Astrocyte (in vitro differentiated cells and primary cell): ENCODE measurements at regions not wholly inside any gene's neighbourhood (a gene's known extent, or its start where the extent isn't known, plus 50 kb on each side); places are given as distances from the start of the nearest gene placed in this dataset.

Experiments used
- DNase-seq: peaks from one replicate; pipeline ENCODE4 v3.0.0-alpha.2; 2010; ENCODE audit warnings: low read depth
- FAIRE-seq: peaks from 2 replicates; lab custom pipeline; 2011; peaks lifted over from hg19 to GRCh38; lab: Jason Lieb, UNC
- H2AFZ ChIP-seq: 2 replicates; pipeline ENCODE4 v1.6.0; 2012; ENCODE audit warnings: low read depth, low read length, inconsistent platforms
- H3K27ac ChIP-seq: 2 replicates; pipeline ENCODE4 v1.5.1; 2011; ENCODE audit warnings: low read depth, low read length, inconsistent platforms
- H3K27me3 ChIP-seq: 2 replicates; pipeline ENCODE4 v1.6.0; 2011; ENCODE audit warnings: low read length, inconsistent platforms; ENCODE audit not compliant: insufficient read depth
- H3K36me3 ChIP-seq: 2 replicates; pipeline ENCODE4 v1.5.1; 2011; ENCODE audit warnings: low read length, inconsistent platforms; ENCODE audit not compliant: insufficient read depth
- H3K4me1 ChIP-seq: 2 replicates; pipeline ENCODE4 v1.5.1; 2011; ENCODE audit warnings: low read length, inconsistent platforms; ENCODE audit not compliant: insufficient read depth
- H3K4me2 ChIP-seq: 2 replicates; pipeline ENCODE4 v1.6.0; 2012; ENCODE audit warnings: low read length, inconsistent platforms
- H3K4me3 ChIP-seq: 2 replicates; pipeline ENCODE4 v1.5.1; 2011; ENCODE audit warnings: low read depth, mild to moderate bottlenecking, low read length, inconsistent platforms; ENCODE audit not compliant: insufficient read depth
- H3K79me2 ChIP-seq: 2 replicates; pipeline ENCODE4 v1.6.0; 2012; ENCODE audit warnings: mild to moderate bottlenecking, low read length, inconsistent platforms; ENCODE audit not compliant: insufficient read depth
- H3K9ac ChIP-seq: 2 replicates; pipeline ENCODE4 v1.6.0; 2012; ENCODE audit warnings: mild to moderate bottlenecking, low read length, inconsistent platforms
- H3K9me3 ChIP-seq: 2 replicates; pipeline ENCODE4 v1.5.1; 2012; ENCODE audit warnings: low read depth, mild to moderate bottlenecking, low read length, inconsistent platforms; ENCODE audit not compliant: insufficient read depth
- H4K20me1 ChIP-seq: 2 replicates; pipeline ENCODE4 v1.6.0; 2012; ENCODE audit warnings: low read length, inconsistent platforms; ENCODE audit not compliant: insufficient read depth
- H3K27ac Mint-ChIP-seq: one replicate; pipeline ENCODE4 v1.8.0; 2021; ENCODE audit warnings: mild to moderate bottlenecking, mixed read lengths; ENCODE audit not compliant: unreplicated experiment
- H3K27me3 Mint-ChIP-seq: one replicate; pipeline ENCODE4 v1.8.0; 2021; ENCODE audit warnings: low read depth, mixed read lengths; ENCODE audit not compliant: unreplicated experiment
- H3K36me3 Mint-ChIP-seq: one replicate; pipeline ENCODE4 v1.8.0; 2021; ENCODE audit warnings: low read depth, mixed read lengths; ENCODE audit not compliant: unreplicated experiment
- H3K4me1 Mint-ChIP-seq: one replicate; pipeline ENCODE4 v1.8.0; 2021; ENCODE audit warnings: low read depth, mixed read lengths; ENCODE audit not compliant: unreplicated experiment
- H3K4me3 Mint-ChIP-seq: one replicate; pipeline ENCODE4 v1.8.0; 2021; ENCODE audit warnings: mild to moderate bottlenecking, moderate library complexity, mixed read lengths; ENCODE audit not compliant: unreplicated experiment
- H3K9me3 Mint-ChIP-seq: one replicate; pipeline ENCODE4 v1.8.0; 2021; ENCODE audit warnings: mild to moderate bottlenecking, mixed read lengths; ENCODE audit not compliant: unreplicated experiment
- CTCF ChIP-seq: IDR thresholded peaks from 2 replicates; pipeline ENCODE4 v1.5.1; 2011; ENCODE audit warnings: low read depth, mild to moderate bottlenecking, inconsistent platforms, low read length, moderate library complexity; ENCODE audit not compliant: insufficient read depth
- EZH2 ChIP-seq: IDR thresholded peaks from 2 replicates; pipeline ENCODE4 v1.6.1; 2012; ENCODE audit warnings: mild to moderate bottlenecking, low read length, inconsistent platforms; ENCODE audit not compliant: insufficient read depth

- Histone ChIP-seq H4K20me1 (no peaks in the 10 kb centered on the region), H3K4me2 (no peak overlapping the region), H3K9ac (no peak overlapping the region), H3K4me1 (no peaks in the 10 kb centered on the region), H3K27me3 (no peaks in the 10 kb centered on the region), H3K27ac (no peak overlapping the region), H3K79me2 (no peaks in the 10 kb centered on the region), H3K9me3 (no peaks in the 10 kb centered on the region), H3K4me3 (no peak overlapping the region), H2AFZ (no peak overlapping the region), H3K36me3 (no peaks in the 10 kb centered on the region)
- FAIRE-seq: no peak
- H3K36me3 Mint-ChIP-seq: no peaks in the 10 kb centered on the region
- no peaks in the 10 kb centered on the region for H3K9me3 Mint-ChIP-seq
- TF ChIP-seq EZH2 (no peak), CTCF (no peak)
- no peak for DNase-seq
- H3K27ac Mint-ChIP-seq: no peak overlapping the region
- H3K4me1 Mint-ChIP-seq: no peaks in the 10 kb centered on the region
- H3K27me3 Mint-ChIP-seq: no peaks in the 10 kb centered on the region
- no peak overlapping the region for H3K4me3 Mint-ChIP-seq
Observed at GRCh38 chr14:43166163-43166562, 1340.9 kb downstream of the FSCB start.

GRCh38 chr14:43165651-43166050 lies 1341.4 kb downstream of the FSCB start:
- Histone ChIP-seq H3K79me2 (no peaks in the 10 kb centered on the region), H3K9ac (no peak overlapping the region), H3K27ac (no peak overlapping the region), H3K4me3 (no peak overlapping the region), H3K4me2 (no peak overlapping the region), H2AFZ (no peak overlapping the region), H3K4me1 (no peaks in the 10 kb centered on the region), H3K27me3 (no peaks in the 10 kb centered on the region), H3K36me3 (no peaks in the 10 kb centered on the region), H3K9me3 (no peaks in the 10 kb centered on the region), H4K20me1 (no peaks in the 10 kb centered on the region)
- Mint-ChIP-seq H3K27ac (no peak overlapping the region), H3K27me3 (no peaks in the 10 kb centered on the region), H3K9me3 (no peaks in the 10 kb centered on the region), H3K36me3 (no peaks in the 10 kb centered on the region), H3K4me1 (peaks cover 1% of the 10 kb centered on the region), H3K4me3 (no peak overlapping the region)
- no peak for TF ChIP-seq EZH2
- TF ChIP-seq CTCF: no peak
- no peak for DNase-seq
- FAIRE-seq: no peak

GRCh38 chr14:43161477-43161876 lies 1345.6 kb downstream of the FSCB start:
- Histone ChIP-seq H3K4me1 (no peaks in the 10 kb centered on the region), H3K27me3 (no peaks in the 10 kb centered on the region), H3K27ac (no peak overlapping the region), H3K9ac (no peak overlapping the region), H3K9me3 (no peaks in the 10 kb centered on the region), H2AFZ (no peak overlapping the region), H3K4me2 (no peak overlapping the region), H3K36me3 (no peaks in the 10 kb centered on the region), H4K20me1 (no peaks in the 10 kb centered on the region), H3K79me2 (no peaks in the 10 kb centered on the region), H3K4me3 (no peak overlapping the region)
- Mint-ChIP-seq H3K4me3 (no peak overlapping the region), H3K9me3 (no peaks in the 10 kb centered on the region), H3K36me3 (no peaks in the 10 kb centered on the region), H3K27me3 (no peaks in the 10 kb centered on the region), H3K4me1 (peaks cover 1% of the 10 kb centered on the region), H3K27ac (no peak overlapping the region)
- FAIRE-seq (no peak), DNase-seq (no peak)
- TF ChIP-seq CTCF (no peak), EZH2 (no peak)
